ENCODE measurements at regions not wholly inside any gene's neighbourhood (a gene's known extent, or its start where the extent isn't known, plus 50 kb on each side); places are given as distances from the start of the nearest gene placed in this dataset.

DNA sequence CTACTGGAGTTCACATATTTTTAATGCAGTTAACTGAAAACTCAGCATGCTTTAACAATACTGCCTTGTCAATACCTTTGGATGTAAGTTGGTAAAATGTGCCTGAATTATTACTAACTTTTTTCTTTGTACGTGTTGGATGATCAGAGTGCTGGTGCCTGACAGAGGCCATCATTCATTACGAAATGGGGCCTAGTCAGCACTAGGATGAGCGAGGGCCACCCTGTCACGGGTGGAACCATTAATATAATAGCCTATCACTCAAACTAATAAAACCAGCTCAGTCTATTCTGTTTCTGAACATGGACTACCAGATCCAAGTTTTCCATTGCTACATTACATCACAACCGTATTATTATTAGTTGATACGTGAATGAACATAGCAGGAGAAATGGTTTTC is 501.7 kb upstream of the TENM3 start:
- TF ChIP-seq POLR2A (IDR thresholded peaks at IDR 0.05; ENCODE audit: low read depth, low read length) (no peak), POLR2AphosphoS5 (IDR thresholded peaks at IDR 0.05; ENCODE audit: low read depth, low read length) (no peak), TAF1 (IDR thresholded peaks at IDR 0.05; ENCODE audit: borderline replicate concordance, low read depth, low read length) (no peak)
